Choroid plexus epithelial cell (primary cell): ENCODE measurements at regions not wholly inside any gene's neighbourhood (a gene's known extent, or its start where the extent isn't known, plus 50 kb on each side); places are given as distances from the start of the nearest gene placed in this dataset.

Experiments
- DNase-seq: peaks from one replicate; pipeline ENCODE4 v3.0.0-alpha.2; 2010; ENCODE audit warnings: low read depth
- H3K4me3 ChIP-seq: 2 replicates; pipeline ENCODE4 v1.5.1; 2011; ENCODE audit warnings: low read depth, mild to moderate bottlenecking, control low read depth, low read length, moderate library complexity
- CTCF ChIP-seq: conservative IDR thresholded peaks from 2 replicates; pipeline ENCODE4 v1.5.1; 2011; ENCODE audit warnings: low read depth, mild to moderate bottlenecking, control low read depth, inconsistent platforms, low read length, moderate library complexity

GRCh38 chr2:226671141-226671676 is 128.4 kb downstream of the IRS1 start:
- no peak for DNase-seq
- no peak for TF ChIP-seq CTCF
- H3K4me3 ChIP-seq, result no peak overlapping the region

GRCh38 chr2:226669905-226670304 is 129.7 kb downstream of the IRS1 start:
- TF ChIP-seq CTCF, result no peak
- H3K4me3 ChIP-seq, result no peak overlapping the region
- no peak for DNase-seq

- DNase-seq, result no peak
- TF ChIP-seq CTCF, result no peak
- H3K4me3 ChIP-seq, result no peak overlapping the region
These were observed 130.4 kb downstream of the IRS1 start for GRCh38 chr2:226669249-226669648.

- DNase-seq, result no peak
- H3K4me3 ChIP-seq, result no peak overlapping the region
- no peak for TF ChIP-seq CTCF
These were observed 131.9 kb downstream of the IRS1 start for GRCh38 chr2:226667736-226668135.

GRCh38 chr2:226665306-226665831 is 134.3 kb downstream of the IRS1 start:
- no peak for TF ChIP-seq CTCF
- H3K4me3 ChIP-seq, result no peak overlapping the region
- no peak for DNase-seq

GRCh38 chr2:226664661-226665060 is 135.0 kb downstream of the IRS1 start:
- no peak for DNase-seq
- no peak for TF ChIP-seq CTCF
- H3K4me3 ChIP-seq, result no peak overlapping the region

GRCh38 chr2:226664140-226664539 is 135.5 kb downstream of the IRS1 start:
- no peak for DNase-seq
- H3K4me3 ChIP-seq, result no peak overlapping the region
- no peak for TF ChIP-seq CTCF
